Heart left ventricle (tissue), 13 donors: ENCODE measurements at regions not wholly inside any gene's neighbourhood (a gene's known extent, or its start where the extent isn't known, plus 50 kb on each side); places are given as distances from the start of the nearest gene placed in this dataset.

Experiments used
- CTCF ChIP-seq, 12 donors: fragments of 200-600 bp; sonication (generic) in 4 of 12; IDR thresholded peaks; one replicate each; pipeline versions ENCODE4 v1.5.0 to v1.8.0; 2018 to 2022; ENCODE audit warnings: antibody characterized with exemption in 12 of 12, mild to moderate bottlenecking in 5 of 12
- POLR2A ChIP-seq, 2 donors: fragments of 450-650 bp; IDR thresholded peaks; one replicate each; pipeline ENCODE4 v1.6.1; 2017; ENCODE audit warnings: antibody characterized with exemption in 2 of 2, mild to moderate bottlenecking in 2 of 2, moderate library complexity in 2 of 2
- donor health status: ischemic (EF 13 %, LVEDD 7.1; RV severe dilation, severe dysfunction).
- donor health status: DM: no; HTN: yes; CAD: no.
- donor health status: DM: no; HTN: no; CAD: no.
- donor health status: ischemic (EF 25% LVEDD 6.9; RV normal size, moderate dysfunction).
- donor health status: ischemic (EF 25% LVEDD 5.7; RV mildly dilated, moderate dysfunction).
- donor health status: ischemic (EF 35%, LVEDD 5.7; RV mildly dilated, moderate dysfunction).
- donor health status: nonischemic (EF 11% LVEDD 7.7; RV severe dilation, severe dysfunction).
- donor health status: DM: yes; HTN: yes; CAD: no.
- donor health status: PGD.
- donor health status: ischemic (EF 29% LVEDD 5.4; RV normal size, mild dysfunction).
- donor health status: nonischemic (EF 23%, LVEDD 6.1; RV moderate dilation, normal function).

- TF ChIP-seq CTCF (IDR thresholded peaks at IDR 0.05) (no peak), POLR2A (IDR thresholded peaks at IDR 0.05) (no peak)
These were observed 131.2 kb upstream of the SERPIND1 start for GRCh38 chr22:20642668-20643179.
